NCI-H2196 treated with DMSO at 0.1 percent for 48 hours (cell line): ENCODE measurements at regions not wholly inside any gene's neighbourhood (a gene's known extent, or its start where the extent isn't known, plus 50 kb on each side); places are given as distances from the start of the nearest gene placed in this dataset.

Experiments used
- DNase-seq: peaks from one replicate; lab custom pipeline; 2025; ENCODE audit not compliant: unreplicated experiment; lab: John Stamatoyannopoulos, UW

GRCh38 chr2:162890690-162891311 is 52.2 kb upstream of the KCNH7 start:
- peak; percentile 22 for DNase-seq

DNA sequence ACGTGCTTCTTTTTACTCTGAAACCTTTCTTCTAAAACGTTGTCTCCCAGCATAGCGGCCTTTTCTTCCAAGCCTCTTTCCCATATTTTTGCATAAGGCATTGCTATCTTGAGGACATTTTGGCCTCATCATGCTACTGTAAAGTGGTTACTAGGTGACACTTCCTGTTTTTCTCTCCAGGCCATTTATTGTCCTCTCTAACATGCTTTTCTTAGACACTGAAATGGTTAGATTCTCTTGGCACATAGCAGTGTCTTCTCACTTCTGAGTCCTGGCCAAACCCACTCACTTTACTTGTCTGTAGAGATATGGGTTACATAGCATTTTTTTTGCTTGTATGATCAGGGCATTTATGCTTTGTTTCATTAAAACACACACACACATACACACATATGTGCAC is 50.1 kb upstream of the KCNH7 start:
- DNase-seq: peak; percentile 15
